PC-3 (cell line): ENCODE measurements at regions not wholly inside any gene's neighbourhood (a gene's known extent, or its start where the extent isn't known, plus 50 kb on each side); places are given as distances from the start of the nearest gene placed in this dataset.

Experiments used
- ATAC-seq: fragments of 200-7000 bp; cut with Tn5 transposase; 2 replicates; pipeline ENCODE4 v1.9.1; 2020; ENCODE audit warnings: mild to moderate bottlenecking, moderate library complexity
- BruUV-seq: library from RNA; stranded (reverse); fragments of 400-500 nt; replicated peaks from 2 replicates; lab custom pipeline; 2021; lab: Mats Ljungman, UMichigan
- CTCF ChIA-PET: fragments of 300-600 bp; sonication (Branson Sonifier 250); formaldehyde crosslinking; loops from one replicate; lab custom pipeline; 2022; ENCODE audit warnings: antibody characterized with exemption; lab: Charles Lee
- POLR2A ChIA-PET: fragments of 300-600 bp; sonication (Branson Sonifier 250); formaldehyde crosslinking; loops from one replicate; lab custom pipeline; 2022; ENCODE audit warnings: antibody characterized with exemption; ENCODE audit not compliant: unreplicated experiment; lab: Charles Lee
- DNase-seq: peaks from one replicate; pipeline ENCODE4 v3.0.0-alpha.2; 2015
- H2AFZ ChIP-seq: fragments of 300-600 bp; sonication (generic); 2 replicates; pipeline ENCODE4 v1.6.0; 2016; ENCODE audit warnings: antibody characterized with exemption, low read length
- H3F3A ChIP-seq: fragments of 300-600 bp; sonication (generic); one replicate; pipeline ENCODE4 v1.6.0; 2017; ENCODE audit warnings: antibody characterized with exemption, low read length, control low read depth, mild to moderate bottlenecking; ENCODE audit not compliant: unreplicated experiment
- H3K27ac ChIP-seq: fragments of 300-600 bp; sonication (generic); 2 replicates; pipeline ENCODE4 v1.5.1; 2016; ENCODE audit warnings: mild to moderate bottlenecking, low read length
- H3K27me3 ChIP-seq: fragments of 300-600 bp; sonication (generic); 2 replicates; pipeline ENCODE4 v1.6.1; 2016; ENCODE audit warnings: low read length, mixed read lengths
- H3K36me3 ChIP-seq: fragments of 300-600 bp; sonication (generic); 2 replicates; pipeline ENCODE4 v1.6.1; 2016; ENCODE audit warnings: low read depth, mixed run types, low read length, mixed read lengths
- H3K4me1 ChIP-seq: fragments of 300-600 bp; sonication (generic); 2 replicates; pipeline ENCODE4 v1.5.1; 2016; ENCODE audit warnings: low read length; ENCODE audit not compliant: insufficient read depth
- H3K4me2 ChIP-seq: fragments of 300-600 bp; sonication (generic); 2 replicates; pipeline ENCODE4 v1.6.0; 2016; ENCODE audit warnings: low read length
- H3K4me3 ChIP-seq: fragments of 300-600 bp; sonication (generic); 2 replicates; pipeline ENCODE4 v1.5.1; 2016; ENCODE audit warnings: mild to moderate bottlenecking, low read length, mixed read lengths
- H3K79me2 ChIP-seq: fragments of 300-600 bp; sonication (generic); 2 replicates; pipeline ENCODE4 v1.6.1; 2017; ENCODE audit warnings: low read length, mixed read lengths
- H3K9ac ChIP-seq: fragments of 300-600 bp; sonication (generic); 2 replicates; pipeline ENCODE4 v1.6.0; 2016; ENCODE audit warnings: mild to moderate bottlenecking, low read length
- H3K9me2 ChIP-seq: fragments of 300-600 bp; sonication (generic); replicated peaks from 2 replicates; pipeline ENCODE4 v1.6.1; 2016; ENCODE audit warnings: mixed run types, low read length, mixed read lengths
- H3K9me3 ChIP-seq: fragments of 300-600 bp; sonication (generic); 2 replicates; pipeline ENCODE4 v1.6.1; 2016; ENCODE audit warnings: low read length, mixed read lengths
- H4K20me1 ChIP-seq: fragments of 300-600 bp; sonication (generic); 2 replicates; pipeline ENCODE4 v1.6.1; 2016; ENCODE audit warnings: low read length, mixed read lengths
- CTCF ChIP-seq: fragments of 300-600 bp; sonication (generic); conservative IDR thresholded peaks from 2 replicates; pipeline ENCODE4 v1.5.1; 2017; ENCODE audit warnings: antibody characterized with exemption, low read depth, mild to moderate bottlenecking, low read length
- EZH2 ChIP-seq: fragments of 300-600 bp; sonication (generic); IDR thresholded peaks from one replicate; pipeline ENCODE4 v1.6.1; 2017; ENCODE audit warnings: antibody characterized with exemption, mild to moderate bottlenecking, low read length; ENCODE audit not compliant: unreplicated experiment
- EZH2phosphoT487 ChIP-seq: fragments of 300-600 bp; sonication (generic); IDR thresholded peaks from 2 replicates; pipeline ENCODE4 v1.6.1; 2018; ENCODE audit warnings: mild to moderate bottlenecking, antibody characterized with exemption, low read length, borderline replicate concordance
- intact Hi-C: fragments of 100-400 bp; cut with micrococcal nuclease; formaldehyde crosslinking; loops from 2 replicates; pipeline ENCODE4 v1.9.0; 2023

- Histone ChIP-seq H3K4me3 (no peak overlapping the region), H3K9me2 (no peaks in the 10 kb centered on the region), H3K9ac (no peak overlapping the region), H3K4me2 (no peak overlapping the region), H3K36me3 (no peaks in the 10 kb centered on the region), H3K27ac (no peak overlapping the region), H3K9me3 (no peaks in the 10 kb centered on the region), H4K20me1 (no peaks in the 10 kb centered on the region), H3K79me2 (no peaks in the 10 kb centered on the region), H3K4me1 (no peaks in the 10 kb centered on the region), H3F3A (no peaks in the 10 kb centered on the region), H2AFZ (no peak overlapping the region), H3K27me3 (no peaks in the 10 kb centered on the region)
- no TSS peak for BruUV-seq
- POLR2A ChIA-PET = no interaction called here
- ATAC-seq (no peak), DNase-seq (no peak)
- TF ChIP-seq CTCF = no peak
- TF ChIP-seq EZH2 = no peak
- TF ChIP-seq EZH2phosphoT487 = no peak
- CTCF ChIA-PET = no interaction called here
- intact Hi-C loops = loop anchor here (5.0 kb wide), 1 partner anchor 473 kb away; no protein-coding TSS in a partner anchor
These were observed 553.6 kb downstream of the BUD13 start for GRCh38 chr11:116219171-116219635.

GRCh38 chr11:116217441-116217840 is 555.3 kb downstream of the BUD13 start:
- H3K9me3 ChIP-seq = no peaks in the 10 kb centered on the region
- no TSS peak for BruUV-seq
- ATAC-seq (no peak), DNase-seq (no peak)
- intact Hi-C loops = loop anchor here (5.0 kb wide), 1 partner anchor 475 kb away; no protein-coding TSS in a partner anchor
- ChIA-PET CTCF (no interaction called here), POLR2A (no interaction called here)
- H3K4me1 ChIP-seq = no peaks in the 10 kb centered on the region
- H3K9me2 ChIP-seq = no peaks in the 10 kb centered on the region
- H4K20me1 ChIP-seq = no peaks in the 10 kb centered on the region
- no peak overlapping the region for H3K27ac ChIP-seq
- no peaks in the 10 kb centered on the region for H3F3A ChIP-seq
- H3K4me2 ChIP-seq = no peak overlapping the region
- H3K9ac ChIP-seq = no peak overlapping the region
- no peaks in the 10 kb centered on the region for H3K36me3 ChIP-seq
- no peak for TF ChIP-seq CTCF
- TF ChIP-seq EZH2 = no peak
- no peak for TF ChIP-seq EZH2phosphoT487
- H3K4me3 ChIP-seq = no peak overlapping the region
- no peaks in the 10 kb centered on the region for H3K27me3 ChIP-seq
- no peaks in the 10 kb centered on the region for H3K79me2 ChIP-seq
- H2AFZ ChIP-seq = no peak overlapping the region

GRCh38 chr11:116217006-116217405 is 555.8 kb downstream of the BUD13 start:
- no peaks in the 10 kb centered on the region for H3F3A ChIP-seq
- 0 out of 2 replicates have a peak, but pooled peaks cover 3% of the 10 kb centered on the region for H3K9me3 ChIP-seq
- H3K9me2 ChIP-seq = no peaks in the 10 kb centered on the region
- no peaks in the 10 kb centered on the region for H3K4me1 ChIP-seq
- ChIA-PET CTCF (interaction anchor here (0.5 kb wide), 1 partner anchor 521 kb away, joined by 8 read pairs; no protein-coding TSS in a partner anchor), POLR2A (no interaction called here)
- H3K79me2 ChIP-seq = no peaks in the 10 kb centered on the region
- no peak overlapping the region for H3K27ac ChIP-seq
- no peak overlapping the region for H2AFZ ChIP-seq
- no peaks in the 10 kb centered on the region for H4K20me1 ChIP-seq
- H3K36me3 ChIP-seq = no peaks in the 10 kb centered on the region
- H3K4me3 ChIP-seq = no peak overlapping the region
- ATAC-seq (peak; percentile 35; the same call in 1 of the 2 replicates), DNase-seq (peak; percentile 57)
- BruUV-seq = no TSS peak
- TF ChIP-seq EZH2phosphoT487 (no peak), EZH2 (no peak), CTCF (peak; percentile 75)
- H3K9ac ChIP-seq = no peak overlapping the region
- no peak overlapping the region for H3K4me2 ChIP-seq
- intact Hi-C loops = loop anchor here (5.0 kb wide), 1 partner anchor 475 kb away; no protein-coding TSS in a partner anchor
- no peaks in the 10 kb centered on the region for H3K27me3 ChIP-seq
